ENCODE measurements at regions not wholly inside any gene's neighbourhood (a gene's known extent, or its start where the extent isn't known, plus 50 kb on each side); places are given as distances from the start of the nearest gene placed in this dataset.

- no peak overlapping the region for H3K27ac ChIP-seq
- H3K4me3 ChIP-seq: no peak overlapping the region
- H3K9ac ChIP-seq (ENCODE audit: low read depth in 2 of 2, low read length in 2 of 2): no peak overlapping the region
- no peaks in the 10 kb centered on the region for H3K27me3 ChIP-seq
- no peak for DNase-seq
- H3K36me3 ChIP-seq: no peaks in the 10 kb centered on the region
- no peaks in the 10 kb centered on the region for H3K9me3 ChIP-seq
- TF ChIP-seq CTCF (IDR thresholded peaks at IDR 0.05): no peak
- no peaks in the 10 kb centered on the region for H3K4me1 ChIP-seq
- intact Hi-C loops (cut with DNase I): no loop called here
These were observed 571.6 kb downstream of the HS3ST4 start for GRCh38 chr16:26263406-26263805.

GRCh38 chr16:26267641-26268040 is 575.9 kb downstream of the HS3ST4 start:
- no peaks in the 10 kb centered on the region for H3K9me3 ChIP-seq
- DNase-seq: no peak
- H3K9ac ChIP-seq (ENCODE audit: low read depth in 2 of 2, low read length in 2 of 2): no peak overlapping the region
- TF ChIP-seq CTCF (IDR thresholded peaks at IDR 0.05): no peak
- intact Hi-C loops (cut with DNase I): no loop called here
- no peaks in the 10 kb centered on the region for H3K4me1 ChIP-seq
- no peaks in the 10 kb centered on the region for H3K36me3 ChIP-seq
- no peak overlapping the region for H3K27ac ChIP-seq
- H3K27me3 ChIP-seq: no peaks in the 10 kb centered on the region
- no peak overlapping the region for H3K4me3 ChIP-seq

- Histone ChIP-seq H3K36me3 (no peaks in the 10 kb centered on the region), H3K9me3 (no peaks in the 10 kb centered on the region), H3K27ac (no peak overlapping the region), H3K4me3 (no peak overlapping the region), H3K9ac (ENCODE audit: low read depth in 2 of 2, low read length in 2 of 2) (no peak overlapping the region), H3K4me1 (no peaks in the 10 kb centered on the region), H3K27me3 (no peaks in the 10 kb centered on the region)
- TF ChIP-seq CTCF (IDR thresholded peaks at IDR 0.05): no peak
- intact Hi-C loops (cut with DNase I): no loop called here
- no peak for DNase-seq
These were observed 577.9 kb downstream of the HS3ST4 start for GRCh38 chr16:26269673-26270072.

GRCh38 chr16:26273607-26274006 is 581.8 kb downstream of the HS3ST4 start:
- Histone ChIP-seq H3K4me1 (no peaks in the 10 kb centered on the region), H3K9me3 (no peaks in the 10 kb centered on the region), H3K27ac (no peak overlapping the region), H3K27me3 (no peaks in the 10 kb centered on the region), H3K36me3 (no peaks in the 10 kb centered on the region), H3K9ac (ENCODE audit: low read depth in 2 of 2, low read length in 2 of 2) (no peak overlapping the region), H3K4me3 (no peak overlapping the region)
- TF ChIP-seq CTCF (IDR thresholded peaks at IDR 0.05): no peak
- DNase-seq: no peak
- intact Hi-C loops (cut with DNase I): no loop called here

- Histone ChIP-seq H3K4me1 (no peaks in the 10 kb centered on the region), H3K27ac (no peak overlapping the region), H3K4me3 (no peak overlapping the region), H3K9ac (ENCODE audit: low read depth in 2 of 2, low read length in 2 of 2) (no peak overlapping the region), H3K36me3 (no peaks in the 10 kb centered on the region), H3K27me3 (no peaks in the 10 kb centered on the region), H3K9me3 (no peaks in the 10 kb centered on the region)
- no peak for TF ChIP-seq CTCF (IDR thresholded peaks at IDR 0.05)
- DNase-seq: no peak
- intact Hi-C loops (cut with DNase I): no loop called here
These were observed 583.3 kb downstream of the HS3ST4 start for GRCh38 chr16:26275021-26275590.
